AG09319 (cell line): ENCODE measurements at regions not wholly inside any gene's neighbourhood (a gene's known extent, or its start where the extent isn't known, plus 50 kb on each side); places are given as distances from the start of the nearest gene placed in this dataset.

Source experiments
- DNase-seq: peaks from one replicate; pipeline ENCODE4 v3.0.0-alpha.2; 2010; ENCODE audit warnings: low read depth; ENCODE audit errors: extremely low read depth
- CTCF ChIP-seq: IDR thresholded peaks from 2 replicates; pipeline ENCODE4 v1.5.1; 2011; ENCODE audit warnings: low read depth, mild to moderate bottlenecking, inconsistent platforms, low read length, moderate library complexity

- TF ChIP-seq CTCF, result no peak
- DNase-seq, result no peak
Observed at GRCh38 chr13:104086759-104087158, 1020.5 kb upstream of the SLC10A2 start.

DNA sequence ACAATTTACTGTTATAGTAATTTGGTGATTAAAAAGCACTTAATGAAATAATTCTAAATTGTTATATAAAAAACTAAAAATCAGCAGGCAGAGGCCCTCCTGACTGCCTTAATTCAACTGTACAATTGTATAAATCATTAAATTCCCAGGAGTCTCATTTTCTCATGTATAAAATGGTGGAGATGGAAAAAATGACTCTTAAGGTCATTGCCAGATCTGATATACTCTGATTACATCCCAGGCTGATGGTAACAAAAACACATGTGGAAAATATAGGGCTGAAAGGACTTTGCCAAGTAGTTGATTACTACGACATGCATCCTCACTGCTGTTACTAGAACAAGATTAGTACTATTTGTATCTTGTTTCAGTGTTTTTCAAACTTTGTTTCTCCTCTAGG is 1020.0 kb upstream of the SLC10A2 start:
- DNase-seq, result no peak
- no peak for TF ChIP-seq CTCF

DNA sequence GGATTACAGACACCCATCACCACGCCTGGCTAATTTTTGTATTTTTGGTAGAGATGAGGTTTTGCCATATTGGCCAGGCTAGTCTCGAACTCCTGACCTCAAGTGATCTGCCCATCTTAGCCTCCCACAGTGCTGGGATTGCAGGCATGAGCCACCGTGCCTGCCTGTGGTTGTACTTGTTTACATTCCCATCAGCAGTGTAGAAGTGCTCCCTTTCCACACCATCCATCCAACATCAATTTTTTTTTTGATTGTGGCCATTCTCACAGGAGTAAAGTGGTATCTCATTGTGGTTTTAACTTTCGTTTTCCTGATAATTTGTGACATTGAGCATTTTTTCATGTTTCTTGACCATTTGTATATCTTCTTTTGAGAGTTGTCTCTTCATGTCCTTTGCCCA is 1019.4 kb upstream of the SLC10A2 start:
- no peak for TF ChIP-seq CTCF
- DNase-seq, result no peak

GRCh38 chr13:104074326-104074725 is 1008.1 kb upstream of the SLC10A2 start:
- TF ChIP-seq CTCF, result no peak
- DNase-seq, result no peak

DNA sequence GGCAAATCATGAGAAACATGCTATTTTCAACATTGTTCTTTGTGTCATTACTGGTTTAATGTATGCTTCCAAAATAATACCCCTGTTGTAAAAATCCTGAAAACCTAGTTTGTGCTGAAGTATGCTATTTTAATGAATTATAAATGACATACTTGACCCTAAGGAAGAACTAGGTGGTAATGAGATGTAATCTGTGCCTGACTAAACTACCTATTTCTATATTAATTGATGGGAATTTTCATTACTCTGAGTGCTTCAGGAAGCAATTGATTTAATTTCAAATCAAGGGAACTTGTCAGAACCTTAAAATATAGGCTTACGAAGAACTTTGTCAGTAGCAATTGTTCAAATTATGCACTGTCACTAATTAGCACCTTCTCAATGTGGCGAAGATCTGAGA is 1005.6 kb upstream of the SLC10A2 start:
- no peak for TF ChIP-seq CTCF
- no peak for DNase-seq

DNA sequence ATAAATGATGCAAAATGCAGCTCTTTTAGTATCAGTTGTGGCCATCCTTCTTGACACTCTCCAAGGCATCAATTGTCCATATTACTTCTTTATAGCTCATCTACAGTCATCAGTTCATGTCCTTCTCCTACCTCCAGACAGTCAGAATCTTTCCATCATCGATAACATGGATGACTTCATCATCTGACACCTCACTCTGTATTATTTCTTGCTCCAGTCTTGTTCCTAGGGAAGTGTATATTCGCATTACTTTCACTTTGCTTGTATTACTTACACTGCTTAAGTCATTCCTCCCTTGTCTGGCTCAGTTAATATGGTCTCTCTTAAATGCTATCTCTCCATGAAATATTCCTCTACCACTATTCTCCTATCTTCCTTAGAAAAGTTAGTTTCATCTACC is 999.1 kb upstream of the SLC10A2 start:
- no peak for DNase-seq
- TF ChIP-seq CTCF, result no peak

DNA sequence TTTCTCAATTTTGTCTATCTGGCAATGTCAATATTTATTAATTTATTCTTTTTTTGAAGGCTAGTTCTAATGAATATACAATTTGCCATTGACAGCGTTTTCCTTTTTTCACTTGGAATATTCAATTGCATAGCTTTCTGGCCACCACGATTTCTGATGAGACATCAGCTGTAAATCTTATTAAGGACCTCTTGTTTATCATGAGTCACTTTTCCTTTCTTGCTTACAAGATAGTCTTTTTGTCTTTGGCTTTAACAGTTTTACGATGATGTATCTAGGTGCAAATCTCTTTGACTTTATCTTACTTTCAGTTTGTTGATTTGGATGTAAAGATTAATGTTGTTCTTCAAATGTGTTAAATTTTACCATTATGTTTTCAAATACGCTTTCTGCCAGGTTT is 991.6 kb upstream of the SLC10A2 start:
- TF ChIP-seq CTCF, result no peak
- no peak for DNase-seq
